NCI-H526 treated with DMSO at 0.1 percent for 48 hours (cell line): ENCODE measurements at regions not wholly inside any gene's neighbourhood (a gene's known extent, or its start where the extent isn't known, plus 50 kb on each side); places are given as distances from the start of the nearest gene placed in this dataset.

Experiments used
- DNase-seq: peaks from one replicate; lab custom pipeline; 2025; lab: John Stamatoyannopoulos, UW

GRCh38 chr1:229971141-229971540, 95.9 kb upstream of the GALNT2 start:
- no peak for DNase-seq

GRCh38 chr1:229972600-229973296, 94.3 kb upstream of the GALNT2 start:
- DNase-seq: no peak

- DNase-seq: no peak
Observed at GRCh38 chr1:229973297-229973612, 93.8 kb upstream of the GALNT2 start.

- no peak for DNase-seq
Observed at GRCh38 chr1:229975047-229975446, 92.0 kb upstream of the GALNT2 start.

GRCh38 chr1:229980009-229980408, 87.0 kb upstream of the GALNT2 start:
- DNase-seq: no peak

GRCh38 chr1:229981736-229982135, 85.3 kb upstream of the GALNT2 start:
- no peak for DNase-seq

GRCh38 chr1:229984310-229984991, 82.6 kb upstream of the GALNT2 start:
- no peak for DNase-seq

GRCh38 chr1:229984992-229985612, 81.9 kb upstream of the GALNT2 start:
- DNase-seq: no peak

- no peak for DNase-seq
Observed at GRCh38 chr1:229985613-229986010, 81.4 kb upstream of the GALNT2 start.

- no peak for DNase-seq
Observed at GRCh38 chr1:229986737-229987337, 80.2 kb upstream of the GALNT2 start.

- no peak for DNase-seq
Observed at GRCh38 chr1:229987953-229988352, 79.1 kb upstream of the GALNT2 start.

GRCh38 chr1:229988534-229988933, 78.5 kb upstream of the GALNT2 start:
- no peak for DNase-seq

- DNase-seq: no peak
Observed at GRCh38 chr1:229989591-229990248, 77.3 kb upstream of the GALNT2 start.

GRCh38 chr1:229990326-229990725, 76.7 kb upstream of the GALNT2 start:
- no peak for DNase-seq

- DNase-seq: no peak
Observed at GRCh38 chr1:229991104-229991513, 75.9 kb upstream of the GALNT2 start.

GRCh38 chr1:229991724-229992333, 75.2 kb upstream of the GALNT2 start:
- no peak for DNase-seq

GRCh38 chr1:229993060-229993459, 74.0 kb upstream of the GALNT2 start:
- DNase-seq: no peak

GRCh38 chr1:229993894-229994293, 73.1 kb upstream of the GALNT2 start:
- DNase-seq: no peak

GRCh38 chr1:229999004-229999670, 67.9 kb upstream of the GALNT2 start:
- no peak for DNase-seq

GRCh38 chr1:230000493-230001184, 66.4 kb upstream of the GALNT2 start:
- no peak for DNase-seq
